Keratinocyte (primary cell): ENCODE measurements at regions not wholly inside any gene's neighbourhood (a gene's known extent, or its start where the extent isn't known, plus 50 kb on each side); places are given as distances from the start of the nearest gene placed in this dataset.

Source experiments
- CTCF ChIP-seq, 3 experiments: IDR thresholded peaks in 1 of 3; conservative IDR thresholded peaks in 1 of 3; optimal IDR thresholded peaks in 1 of 3; 2 replicates in 2 of 3; 3 replicates in 1 of 3; pipeline versions ENCODE3 to v1.5.1; 2011; ENCODE audit warnings: low read length in 3 of 3, mild to moderate bottlenecking in 3 of 3, moderate library complexity in 2 of 3, control low read depth in 1 of 3, inconsistent platforms in 1 of 3; ENCODE audit not compliant: insufficient read depth in 2 of 3; ENCODE audit errors: extremely low read depth in 1 of 3
- EZH2 ChIP-seq: IDR thresholded peaks from one replicate; pipeline ENCODE4 v1.6.1; 2012; ENCODE audit warnings: inconsistent platforms, mild to moderate bottlenecking, low read length, moderate library complexity

- no peak for TF ChIP-seq CTCF (optimal IDR thresholded peaks at IDR 0.05 in 1 of 3, IDR thresholded peaks at IDR 0.05 in 1 of 3, conservative IDR thresholded peaks at IDR 0.05 in 1 of 3; ENCODE audit: extremely low read depth in 1 of 3, insufficient read depth in 2 of 3, low read length in 3 of 3)
- TF ChIP-seq EZH2, result no peak
Observed at GRCh38 chr4:125397226-125397625, 82.5 kb downstream of the FAT4 start.
